NCI-H1092 treated with DMSO at 0.1 percent for 48 hours (cell line): ENCODE measurements at regions not wholly inside any gene's neighbourhood (a gene's known extent, or its start where the extent isn't known, plus 50 kb on each side); places are given as distances from the start of the nearest gene placed in this dataset.
"Not testable (repeated sequence)": the region's sequence is repeated elsewhere in the genome, so short reads cannot be mapped to it uniquely, and the experiment has no call there.

ENCODE experiments used
- DNase-seq: peaks from one replicate; lab custom pipeline; 2025; lab: John Stamatoyannopoulos, UW

DNA sequence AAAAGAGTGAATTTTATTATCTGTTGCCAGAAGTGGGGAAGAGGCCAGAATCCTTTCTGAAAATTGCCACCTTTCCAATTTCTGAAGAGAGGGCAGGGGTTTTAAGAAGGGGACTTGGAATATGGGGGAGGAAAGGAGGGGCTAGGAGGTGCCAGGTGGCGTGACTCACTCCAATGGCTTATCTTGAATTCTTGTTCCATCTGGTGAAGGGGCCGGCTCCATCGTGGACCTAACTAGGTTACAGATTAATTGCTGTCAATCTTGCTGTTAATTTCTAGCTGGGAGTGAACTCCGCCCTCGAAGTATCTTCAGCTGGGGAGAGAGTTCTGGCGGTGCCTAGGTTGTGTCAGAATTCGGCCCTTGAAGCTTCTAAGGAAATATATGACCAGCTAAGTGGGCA, 138.7 kb downstream of the YTHDC2 start:
- DNase-seq = no peak

GRCh38 chr5:113654828-113655227, 141.3 kb downstream of the YTHDC2 start:
- no peak for DNase-seq

DNA sequence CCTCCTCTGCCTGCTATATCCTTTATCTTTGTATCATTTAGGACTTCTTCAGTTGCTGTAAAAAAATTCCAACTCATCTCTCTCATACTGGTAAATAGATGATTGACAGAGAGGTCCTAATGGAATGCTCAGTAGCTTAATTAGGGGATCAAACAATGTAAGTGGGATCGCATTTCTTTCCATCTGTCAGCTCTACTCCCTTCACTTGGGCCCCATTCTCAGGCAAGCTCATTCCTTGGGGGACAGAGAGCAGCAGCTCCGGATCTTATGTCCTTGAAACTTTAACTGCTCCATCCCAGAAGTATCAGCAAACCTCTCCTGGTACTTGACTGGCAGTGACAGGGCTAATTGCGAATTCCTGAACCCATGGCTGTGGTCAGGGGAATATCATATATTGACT, 146.7 kb downstream of the YTHDC2 start:
- no peak for DNase-seq

GRCh38 chr5:113660706-113661250, 147.3 kb downstream of the YTHDC2 start:
- DNase-seq = no peak

GRCh38 chr5:113663879-113664541, 150.5 kb downstream of the YTHDC2 start:
- DNase-seq = no peak

DNA sequence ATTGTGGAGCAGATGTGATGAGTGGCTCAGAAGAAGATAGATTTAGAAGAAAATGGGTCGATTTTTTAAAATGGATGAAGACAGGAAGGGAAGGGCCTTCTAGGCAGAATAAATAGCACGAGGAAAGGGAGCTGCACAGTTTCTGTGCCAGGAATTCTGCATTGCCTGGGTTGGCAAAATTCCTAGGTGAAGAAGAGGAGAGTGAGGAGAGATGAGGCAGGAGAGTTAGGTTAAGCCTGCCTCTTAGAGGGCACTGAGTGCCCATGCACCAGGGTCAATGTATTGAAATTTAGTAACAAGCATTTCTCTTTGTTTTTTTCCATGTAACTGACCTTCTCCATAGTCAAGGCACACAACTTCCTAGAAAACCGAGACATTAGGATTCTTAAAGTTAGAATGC, 159.5 kb downstream of the YTHDC2 start:
- no peak for DNase-seq

GRCh38 chr5:113675166-113675565, 161.7 kb downstream of the YTHDC2 start:
- DNase-seq = no peak

DNA sequence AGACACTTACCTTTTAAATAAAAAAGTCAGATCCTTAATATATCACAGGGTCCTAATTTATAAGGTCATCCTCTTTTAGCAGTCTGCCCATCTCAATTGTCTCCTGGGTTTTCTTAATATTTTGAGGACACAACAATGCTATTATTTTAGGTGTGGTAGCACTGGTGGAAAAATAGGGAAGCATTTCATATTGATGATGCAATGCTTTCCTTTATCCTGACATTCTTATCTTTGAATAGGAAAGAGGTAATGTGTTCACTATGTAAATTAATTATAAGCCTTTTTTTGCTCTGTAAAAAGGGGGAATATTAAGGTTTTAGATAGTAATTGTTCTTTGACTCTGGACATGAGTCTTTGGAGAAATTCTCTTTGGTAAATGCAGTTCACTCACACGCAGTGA, 164.7 kb downstream of the YTHDC2 start:
- no peak for DNase-seq

DNA sequence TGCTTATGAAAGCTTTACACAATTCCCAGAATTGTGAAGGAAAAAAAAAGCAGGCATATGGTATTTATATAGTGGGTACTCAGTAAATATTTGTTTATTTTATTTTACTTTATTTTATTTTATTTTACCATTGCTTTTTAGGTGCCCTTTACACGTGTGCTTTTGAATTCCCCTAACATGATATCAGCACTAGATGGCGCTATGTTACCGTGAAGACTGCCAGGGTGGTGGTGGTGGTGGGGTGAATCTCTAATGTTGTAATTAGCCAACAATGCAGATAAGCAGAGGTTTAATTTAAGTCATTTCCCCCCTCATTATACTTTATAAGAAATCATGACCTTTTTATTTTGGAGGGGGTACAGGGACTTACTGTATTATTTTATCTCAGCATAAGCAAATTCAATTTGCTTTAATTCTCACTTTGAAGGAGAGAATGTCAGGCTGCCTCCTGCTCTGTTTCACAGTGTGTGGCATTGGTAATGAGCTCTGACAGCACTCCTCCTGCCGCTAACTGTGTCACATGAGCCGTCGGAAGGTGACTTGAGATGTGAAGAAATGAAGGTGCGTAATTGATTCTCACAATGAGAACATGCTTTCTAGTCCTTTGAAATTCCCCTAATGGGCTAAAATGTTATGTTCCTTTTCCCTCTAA, 165.6 kb downstream of the YTHDC2 start:
- peak; percentile 44 for DNase-seq

GRCh38 chr5:113680534-113680933, 167.0 kb downstream of the YTHDC2 start:
- DNase-seq = no peak

DNA sequence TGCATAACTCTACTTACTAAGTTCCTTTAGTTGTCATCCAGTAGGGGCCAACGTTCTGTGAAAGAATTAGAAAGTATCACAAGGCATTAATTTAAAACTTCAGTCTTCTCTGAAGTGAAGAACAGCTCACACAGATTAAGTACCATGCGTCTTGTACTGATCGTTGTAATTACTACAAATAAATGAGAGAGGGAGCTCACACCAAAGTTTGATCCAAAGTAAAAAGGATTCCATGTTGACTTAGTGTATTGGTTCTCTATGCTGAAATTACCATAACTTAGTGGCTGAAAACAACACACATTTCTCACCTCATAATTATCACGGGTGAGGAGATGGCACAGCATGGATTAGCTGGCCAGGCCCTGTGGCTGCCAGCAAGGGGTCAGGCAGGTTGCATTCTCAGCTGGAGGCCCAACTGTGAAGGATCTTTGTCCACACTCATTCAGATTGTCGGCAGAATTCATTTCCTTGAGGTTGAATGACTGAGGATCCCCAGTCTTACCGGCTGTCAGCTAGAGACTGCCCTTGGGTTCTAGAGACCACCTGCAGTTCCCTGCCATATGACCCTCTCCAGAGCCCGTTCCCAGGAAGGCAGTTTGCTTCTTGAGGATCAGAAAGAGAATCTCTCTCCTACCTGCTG, 169.1 kb downstream of the YTHDC2 start:
- DNase-seq = peak; percentile 1

DNA sequence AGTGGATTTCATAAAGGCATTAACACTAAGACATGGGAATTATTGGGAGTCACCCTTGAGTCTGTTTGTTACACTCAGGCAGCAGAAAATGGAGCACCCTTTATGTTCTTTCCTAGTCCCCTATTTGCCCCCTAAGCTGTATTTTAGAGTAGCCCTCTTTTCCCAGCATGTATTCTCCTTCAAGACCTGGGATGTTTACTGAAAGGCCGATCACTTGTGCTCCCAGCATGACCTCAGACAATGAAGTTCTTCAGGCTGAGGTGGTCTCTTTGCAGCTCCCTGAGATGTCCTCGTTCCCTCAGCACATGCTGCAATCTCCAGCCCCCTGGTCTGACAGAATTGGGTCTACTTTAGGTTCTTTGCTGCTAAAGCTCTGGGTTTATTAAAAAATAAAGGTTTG, 169.7 kb downstream of the YTHDC2 start:
- DNase-seq = no peak

DNA sequence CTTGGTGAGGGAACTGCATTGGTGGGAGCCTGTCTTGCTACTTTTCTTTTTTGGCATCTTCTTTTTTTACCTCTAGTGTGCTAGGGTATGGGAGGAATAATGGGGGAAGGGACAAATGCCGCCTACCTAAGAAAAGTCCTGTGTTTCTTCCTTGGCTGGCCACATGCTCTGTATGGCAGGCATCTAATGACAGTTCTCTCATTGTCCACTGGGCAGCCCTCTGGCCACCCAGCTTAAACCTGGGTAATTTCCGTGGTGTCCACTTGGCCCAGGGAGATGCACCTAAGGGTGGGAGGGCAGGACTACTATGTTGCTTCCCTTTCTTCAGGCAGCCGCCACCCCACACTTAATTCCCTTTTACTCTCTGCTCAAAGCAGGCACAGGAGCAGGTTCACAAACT, 173.1 kb downstream of the YTHDC2 start:
- no peak for DNase-seq

DNA sequence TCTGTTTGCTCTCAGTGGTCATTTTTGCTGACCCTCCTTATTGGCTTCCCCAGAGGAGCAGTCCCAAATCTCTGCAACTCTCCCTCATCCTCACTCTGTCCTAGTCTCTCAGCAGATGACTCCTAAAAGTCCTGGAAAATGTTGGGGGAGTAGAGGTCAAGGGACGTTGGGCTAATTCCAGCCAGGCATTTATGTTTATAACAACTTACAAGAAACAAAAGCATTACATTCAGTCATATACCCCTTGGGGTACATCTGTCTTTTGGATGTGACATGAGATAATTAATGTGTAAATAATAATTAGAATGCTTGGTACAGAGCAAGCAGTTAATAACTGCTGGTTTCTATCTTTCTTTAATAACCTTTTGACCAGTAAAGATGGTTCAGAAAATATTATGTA, 176.2 kb downstream of the YTHDC2 start:
- DNase-seq = no peak

DNA sequence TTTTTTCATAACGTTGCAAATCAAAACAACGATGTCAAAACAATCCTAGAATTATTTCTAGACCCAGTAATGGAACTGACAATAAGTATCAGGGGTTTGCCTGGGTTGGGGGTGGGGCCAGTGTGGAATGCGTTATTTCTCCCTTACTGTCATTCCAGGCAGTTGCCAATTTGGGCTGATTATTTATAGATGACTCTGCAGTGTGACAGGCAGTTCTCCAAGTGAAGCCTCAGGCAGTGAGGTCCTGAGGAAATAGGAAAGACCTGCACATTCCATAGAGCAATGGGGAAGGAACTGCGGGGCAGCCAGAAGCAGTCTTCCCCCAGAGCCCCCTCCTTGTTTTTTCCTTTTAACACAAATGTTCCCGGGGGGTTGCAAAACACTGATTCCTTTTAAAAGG, 179.0 kb downstream of the YTHDC2 start:
- no peak for DNase-seq

GRCh38 chr5:113692891-113693457, 179.5 kb downstream of the YTHDC2 start:
- peak; percentile 75 for DNase-seq

- DNase-seq = peak; percentile 80
Observed at GRCh38 chr5:113693701-113694100, 180.2 kb downstream of the YTHDC2 start.

GRCh38 chr5:113694576-113694975, 181.1 kb downstream of the YTHDC2 start:
- no peak for DNase-seq

- DNase-seq = no peak
Observed at GRCh38 chr5:113703266-113703665, 189.8 kb downstream of the YTHDC2 start.

DNA sequence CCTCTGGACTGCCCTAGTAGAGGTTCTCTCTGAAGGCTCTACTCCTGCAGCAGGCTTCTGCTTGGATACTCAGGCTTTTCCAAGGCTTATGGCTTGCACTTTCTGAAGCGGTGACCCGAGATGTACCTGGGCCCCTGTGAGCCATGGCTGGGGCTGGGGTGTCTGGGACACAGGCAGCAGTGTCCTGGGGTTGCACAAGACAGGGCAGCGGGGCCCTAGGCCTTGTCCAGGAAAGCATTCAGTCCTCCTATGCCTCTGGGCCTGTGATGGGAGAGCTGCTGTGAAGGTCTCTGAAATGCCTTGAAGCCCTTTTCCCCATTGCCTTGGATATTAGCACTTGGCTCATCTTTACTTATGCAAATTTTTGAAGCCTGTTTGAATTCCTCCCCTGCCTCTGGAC, 192.2 kb downstream of the YTHDC2 start:
- DNase-seq = no peak

DNA sequence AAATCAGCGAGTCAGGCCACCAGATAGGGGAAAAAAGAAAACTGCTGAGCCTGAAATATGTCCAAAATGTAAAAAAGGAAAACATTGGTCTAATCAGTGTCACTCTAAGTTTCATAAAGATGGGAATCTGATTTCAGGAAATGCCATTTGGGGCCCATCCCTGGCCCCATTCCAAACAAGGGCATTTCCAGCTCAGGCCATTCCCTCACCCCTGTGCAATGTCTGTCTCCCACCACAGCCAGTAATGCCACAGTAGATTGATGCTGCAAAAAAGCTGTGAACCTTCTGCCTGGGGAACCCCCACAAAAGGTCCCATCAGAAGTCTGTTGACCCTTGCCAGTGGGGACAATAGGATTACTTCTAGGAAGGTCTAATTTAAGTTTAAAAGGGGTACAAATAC, 199.6 kb downstream of the YTHDC2 start:
- no peak for DNase-seq

- not testable (repeated sequence) for DNase-seq
Observed at GRCh38 chr5:113715921-113716320, 202.4 kb downstream of the YTHDC2 start.

GRCh38 chr5:113719549-113719948, 206.1 kb downstream of the YTHDC2 start:
- DNase-seq = no peak
